ENCODE measurements at regions not wholly inside any gene's neighbourhood (a gene's known extent, or its start where the extent isn't known, plus 50 kb on each side); places are given as distances from the start of the nearest gene placed in this dataset.

GRCh38 chr3:110865934-110866333 is 205.7 kb upstream of the NECTIN3 start:
- Mint-ChIP-seq H3K9me3 (ENCODE audit: unreplicated experiment) (no peaks in the 10 kb centered on the region), H3K4me3 (ENCODE audit: unreplicated experiment) (no peak overlapping the region), H3K36me3 (ENCODE audit: unreplicated experiment) (no peaks in the 10 kb centered on the region), H3K4me1 (ENCODE audit: low read depth, unreplicated experiment) (no peaks in the 10 kb centered on the region), H3K27ac (ENCODE audit: unreplicated experiment) (no peak overlapping the region), H3K27me3 (ENCODE audit: unreplicated experiment) (no peaks in the 10 kb centered on the region)
- no peak for TF ChIP-seq CTCF (IDR thresholded peaks at IDR 0.05; ENCODE audit: partially characterized antibody, unreplicated experiment)
- DNase-seq, result no peak

GRCh38 chr3:110868106-110868505 is 203.5 kb upstream of the NECTIN3 start:
- no peak overlapping the region for H3K27ac Mint-ChIP-seq (ENCODE audit: unreplicated experiment)
- no peaks in the 10 kb centered on the region for H3K4me1 Mint-ChIP-seq (ENCODE audit: low read depth, unreplicated experiment)
- no peak overlapping the region for H3K4me3 Mint-ChIP-seq (ENCODE audit: unreplicated experiment)
- no peaks in the 10 kb centered on the region for H3K9me3 Mint-ChIP-seq (ENCODE audit: unreplicated experiment)
- TF ChIP-seq CTCF (IDR thresholded peaks at IDR 0.05; ENCODE audit: partially characterized antibody, unreplicated experiment), result no peak
- H3K36me3 Mint-ChIP-seq (ENCODE audit: unreplicated experiment), result no peaks in the 10 kb centered on the region
- H3K27me3 Mint-ChIP-seq (ENCODE audit: unreplicated experiment), result no peaks in the 10 kb centered on the region
- no peak for DNase-seq

GRCh38 chr3:110869736-110870135 is 201.9 kb upstream of the NECTIN3 start:
- no peak for DNase-seq
- H3K4me3 Mint-ChIP-seq (ENCODE audit: unreplicated experiment), result no peak overlapping the region
- no peaks in the 10 kb centered on the region for H3K4me1 Mint-ChIP-seq (ENCODE audit: low read depth, unreplicated experiment)
- no peaks in the 10 kb centered on the region for H3K36me3 Mint-ChIP-seq (ENCODE audit: unreplicated experiment)
- H3K27me3 Mint-ChIP-seq (ENCODE audit: unreplicated experiment), result peaks cover 3% of the 10 kb centered on the region
- peaks cover 2% of the 10 kb centered on the region for H3K9me3 Mint-ChIP-seq (ENCODE audit: unreplicated experiment)
- TF ChIP-seq CTCF (IDR thresholded peaks at IDR 0.05; ENCODE audit: partially characterized antibody, unreplicated experiment), result no peak
- no peak overlapping the region for H3K27ac Mint-ChIP-seq (ENCODE audit: unreplicated experiment)

GRCh38 chr3:110871869-110872268 is 199.7 kb upstream of the NECTIN3 start:
- H3K27me3 Mint-ChIP-seq (ENCODE audit: unreplicated experiment), result peaks cover 3% of the 10 kb centered on the region
- no peak overlapping the region for H3K27ac Mint-ChIP-seq (ENCODE audit: unreplicated experiment)
- no peak overlapping the region for H3K4me3 Mint-ChIP-seq (ENCODE audit: unreplicated experiment)
- no peak for TF ChIP-seq CTCF (IDR thresholded peaks at IDR 0.05; ENCODE audit: partially characterized antibody, unreplicated experiment)
- peaks cover 2% of the 10 kb centered on the region for H3K9me3 Mint-ChIP-seq (ENCODE audit: unreplicated experiment)
- DNase-seq, result no peak
- H3K36me3 Mint-ChIP-seq (ENCODE audit: unreplicated experiment), result no peaks in the 10 kb centered on the region
- no peaks in the 10 kb centered on the region for H3K4me1 Mint-ChIP-seq (ENCODE audit: low read depth, unreplicated experiment)

- Mint-ChIP-seq H3K27me3 (ENCODE audit: unreplicated experiment) (peaks cover 3% of the 10 kb centered on the region), H3K4me3 (ENCODE audit: unreplicated experiment) (no peak overlapping the region)
Observed at GRCh38 chr3:110878692-110879091, 192.9 kb upstream of the NECTIN3 start.

More at GRCh38 chr3:110878692-110879091, 192.9 kb upstream of the NECTIN3 start:
- DNase-seq, result no peak
- Mint-ChIP-seq H3K27ac (ENCODE audit: unreplicated experiment) (no peak overlapping the region), H3K9me3 (ENCODE audit: unreplicated experiment) (peaks cover 2% of the 10 kb centered on the region), H3K4me1 (ENCODE audit: low read depth, unreplicated experiment) (peaks cover 12% of the 10 kb centered on the region), H3K36me3 (ENCODE audit: unreplicated experiment) (no peaks in the 10 kb centered on the region)
- TF ChIP-seq CTCF (IDR thresholded peaks at IDR 0.05; ENCODE audit: partially characterized antibody, unreplicated experiment), result no peak
